ENCODE measurements at regions not wholly inside any gene's neighbourhood (a gene's known extent, or its start where the extent isn't known, plus 50 kb on each side); places are given as distances from the start of the nearest gene placed in this dataset.

DNA sequence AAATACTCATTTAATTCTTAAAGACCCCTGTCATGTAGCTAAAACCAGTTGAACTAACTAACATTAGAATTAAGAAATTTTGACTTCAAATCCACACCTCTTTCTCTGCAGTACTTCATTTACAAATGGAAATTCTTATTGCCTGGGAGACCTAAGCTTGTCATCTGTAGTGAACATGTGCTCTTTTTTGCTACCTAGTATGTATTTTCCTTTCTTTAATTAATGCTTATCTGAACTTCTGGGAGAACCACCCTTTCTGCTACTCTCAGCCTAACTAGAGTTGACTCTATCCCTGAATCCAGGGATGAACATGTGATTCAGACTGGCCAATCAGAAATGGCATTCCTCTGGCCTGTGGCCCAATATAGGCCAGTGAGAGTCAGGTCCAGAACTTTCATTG lies 75.9 kb upstream of the A1CF start:
- H3K23ac ChIP-seq (ENCODE audit: insufficient read length, low read depth, low read length), result no peak overlapping the region
- H3K27me3 Mint-ChIP-seq (ENCODE audit: low read depth), result no peaks in the 10 kb centered on the region; the same call in 1 of the 2 replicates
- no peak overlapping the region for H2BK12ac ChIP-seq (ENCODE audit: insufficient read length, low read depth, low read length)

More for the DNA sequence above, 75.9 kb upstream of the A1CF start:
- no peak overlapping the region for H3K14ac ChIP-seq (ENCODE audit: insufficient read depth, low read length)
- H2AFZ ChIP-seq (ENCODE audit: low read length), result no peak overlapping the region
- H3K9me3 ChIP-seq (ENCODE audit: control insufficient read depth, low read depth, low read length), result no peaks in the 10 kb centered on the region
- H3K79me2 ChIP-seq (ENCODE audit: insufficient read depth, low read length), result no peaks in the 10 kb centered on the region
- no peak overlapping the region for H3K27ac Mint-ChIP-seq
- no peaks in the 10 kb centered on the region; a peak in 1 of 7 replicates for H3K36me3 Mint-ChIP-seq (ENCODE audit: insufficient read depth in 1 of 3, low read depth in 3 of 3)
- H3K27me3 ChIP-seq (ENCODE audit: insufficient read depth, low read length), result no peaks in the 10 kb centered on the region
- H3K27ac ChIP-seq (ENCODE audit: insufficient read length, low read depth, low read length), result no peak overlapping the region
- no peaks in the 10 kb centered on the region for H4K20me1 ChIP-seq (ENCODE audit: control insufficient read depth, insufficient read depth, insufficient read length)
- no peak for DNase-seq
- no peak overlapping the region for H3T11ph ChIP-seq (ENCODE audit: low read length)
- no peaks in the 10 kb centered on the region for H3K4me1 ChIP-seq (ENCODE audit: insufficient read depth, low read length)
- no peak overlapping the region for H4K8ac ChIP-seq (replicated peaks; ENCODE audit: insufficient read length, low read depth, low read length)
- no peak overlapping the region for H3K4me2 ChIP-seq (ENCODE audit: insufficient read depth, insufficient read length, low read length)
- H3K4me3 Mint-ChIP-seq, result no peak overlapping the region
- no peaks in the 10 kb centered on the region for H3K23me2 ChIP-seq (ENCODE audit: insufficient read length, low read depth, low read length, poor library complexity, severe bottlenecking)
- 0 out of 4 replicates have a peak, but pooled peaks cover 0 to 4% of the 10 kb centered on the region in 2 experiments for H3K4me1 Mint-ChIP-seq
- TF ChIP-seq CTCF (conservative IDR thresholded peaks at IDR 0.05), result no peak
- H2BK15ac ChIP-seq (ENCODE audit: low read depth, low read length), result no peak overlapping the region
- H3K18ac ChIP-seq (ENCODE audit: insufficient read length, low read depth, low read length), result no peak overlapping the region
- no peak overlapping the region for H2BK20ac ChIP-seq (ENCODE audit: low read depth, low read length, poor library complexity, severe bottlenecking)
- no peaks in the 10 kb centered on the region for H3K79me1 ChIP-seq (ENCODE audit: insufficient read depth, low read depth, low read length, poor library complexity, severe bottlenecking)
- no peak overlapping the region for H3K9ac ChIP-seq (ENCODE audit: extremely low read depth, insufficient read length, low read length)
- peaks cover 0 to 2% of the 10 kb centered on the region in 2 experiments; a peak in 1 of 5 replicates for H3K9me3 Mint-ChIP-seq
- H2BK120ac ChIP-seq (ENCODE audit: low read depth, low read length, poor library complexity, severe bottlenecking), result no peak overlapping the region
- no peak overlapping the region for H3K4ac ChIP-seq (ENCODE audit: low read depth, low read length)
- H3K56ac ChIP-seq (ENCODE audit: insufficient read length, low read depth, low read length), result no peak overlapping the region
- H4K91ac ChIP-seq (ENCODE audit: insufficient read length, low read depth, low read length), result no peak overlapping the region
- no peak overlapping the region for H2BK5ac ChIP-seq (ENCODE audit: insufficient read length, low read length)
- no peak overlapping the region for H2AK5ac ChIP-seq (ENCODE audit: insufficient read length, low read length)
- no peak overlapping the region for H4K5ac ChIP-seq (ENCODE audit: insufficient read length, low read depth, low read length)

Data from H9 (cell line).